ENCODE measurements at regions not wholly inside any gene's neighbourhood (a gene's known extent, or its start where the extent isn't known, plus 50 kb on each side); places are given as distances from the start of the nearest gene placed in this dataset.

DNA sequence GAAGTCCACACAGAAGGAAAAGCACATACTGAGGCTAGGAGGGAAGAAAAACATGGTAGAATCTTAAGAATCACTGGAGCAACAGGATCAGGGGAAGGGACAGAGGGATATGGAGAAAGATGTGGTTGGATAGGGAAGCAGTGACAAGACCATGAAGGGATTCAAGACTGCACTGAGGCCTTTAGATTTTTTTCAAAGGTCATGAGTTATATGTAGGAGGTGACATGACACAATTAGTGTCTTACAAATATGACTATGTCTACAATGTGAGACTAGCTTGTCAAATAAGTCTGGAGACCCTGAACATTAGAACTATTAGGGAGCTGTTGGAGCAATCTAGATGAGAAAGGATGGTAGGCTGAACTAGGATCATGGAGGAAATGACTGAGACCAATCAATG, 1130.3 kb upstream of the ZEB2 start:
- ATAC-seq, result no peak
- TF ChIP-seq, protein P1, sequence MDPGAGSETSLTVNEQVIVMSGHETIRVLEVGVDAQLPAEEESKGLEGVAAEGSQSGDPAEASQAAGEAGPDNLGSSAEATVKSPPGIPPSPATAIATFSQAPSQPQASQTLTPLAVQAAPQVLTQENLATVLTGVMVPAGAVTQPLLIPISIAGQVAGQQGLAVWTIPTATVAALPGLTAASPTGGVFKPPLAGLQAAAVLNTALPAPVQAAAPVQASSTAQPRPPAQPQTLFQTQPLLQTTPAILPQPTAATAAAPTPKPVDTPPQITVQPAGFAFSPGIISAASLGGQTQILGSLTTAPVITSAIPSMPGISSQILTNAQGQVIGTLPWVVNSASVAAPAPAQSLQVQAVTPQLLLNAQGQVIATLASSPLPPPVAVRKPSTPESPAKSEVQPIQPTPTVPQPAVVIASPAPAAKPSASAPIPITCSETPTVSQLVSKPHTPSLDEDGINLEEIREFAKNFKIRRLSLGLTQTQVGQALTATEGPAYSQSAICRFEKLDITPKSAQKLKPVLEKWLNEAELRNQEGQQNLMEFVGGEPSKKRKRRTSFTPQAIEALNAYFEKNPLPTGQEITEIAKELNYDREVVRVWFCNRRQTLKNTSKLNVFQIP (CRISPR knock-in tag; IDR thresholded peaks at IDR 0.05; ENCODE audit: borderline replicate concordance, low read depth), result no peak
- TF ChIP-seq PPARA (CRISPR knock-in tag; IDR thresholded peaks at IDR 0.05; ENCODE audit: borderline replicate concordance) (no peak), ZNF565 (CRISPR knock-in tag; conservative IDR thresholded peaks at IDR 0.05; ENCODE audit: low read depth) (no peak), GLIS3 (CRISPR knock-in tag; IDR thresholded peaks at IDR 0.05) (no peak), RARB (CRISPR knock-in tag; IDR thresholded peaks at IDR 0.05) (no peak), SNAI2 (CRISPR knock-in tag; IDR thresholded peaks at IDR 0.05) (no peak), BACH2 (CRISPR knock-in tag; IDR thresholded peaks at IDR 0.05; ENCODE audit: borderline replicate concordance) (no peak), TOX (CRISPR knock-in tag; IDR thresholded peaks at IDR 0.05; ENCODE audit: borderline replicate concordance) (no peak), CSDC2 (CRISPR knock-in tag; IDR thresholded peaks at IDR 0.05) (no peak), OSR1 (CRISPR knock-in tag; IDR thresholded peaks at IDR 0.05) (no peak)
- TF ChIP-seq, protein P2, sequence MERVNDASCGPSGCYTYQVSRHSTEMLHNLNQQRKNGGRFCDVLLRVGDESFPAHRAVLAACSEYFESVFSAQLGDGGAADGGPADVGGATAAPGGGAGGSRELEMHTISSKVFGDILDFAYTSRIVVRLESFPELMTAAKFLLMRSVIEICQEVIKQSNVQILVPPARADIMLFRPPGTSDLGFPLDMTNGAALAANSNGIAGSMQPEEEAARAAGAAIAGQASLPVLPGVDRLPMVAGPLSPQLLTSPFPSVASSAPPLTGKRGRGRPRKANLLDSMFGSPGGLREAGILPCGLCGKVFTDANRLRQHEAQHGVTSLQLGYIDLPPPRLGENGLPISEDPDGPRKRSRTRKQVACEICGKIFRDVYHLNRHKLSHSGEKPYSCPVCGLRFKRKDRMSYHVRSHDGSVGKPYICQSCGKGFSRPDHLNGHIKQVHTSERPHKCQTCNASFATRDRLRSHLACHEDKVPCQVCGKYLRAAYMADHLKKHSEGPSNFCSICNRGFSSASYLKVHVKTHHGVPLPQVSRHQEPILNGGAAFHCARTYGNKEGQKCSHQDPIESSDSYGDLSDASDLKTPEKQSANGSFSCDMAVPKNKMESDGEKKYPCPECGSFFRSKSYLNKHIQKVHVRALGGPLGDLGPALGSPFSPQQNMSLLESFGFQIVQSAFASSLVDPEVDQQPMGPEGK (CRISPR knock-in tag; IDR thresholded peaks at IDR 0.05; ENCODE audit: borderline replicate concordance), result no peak

DNA sequence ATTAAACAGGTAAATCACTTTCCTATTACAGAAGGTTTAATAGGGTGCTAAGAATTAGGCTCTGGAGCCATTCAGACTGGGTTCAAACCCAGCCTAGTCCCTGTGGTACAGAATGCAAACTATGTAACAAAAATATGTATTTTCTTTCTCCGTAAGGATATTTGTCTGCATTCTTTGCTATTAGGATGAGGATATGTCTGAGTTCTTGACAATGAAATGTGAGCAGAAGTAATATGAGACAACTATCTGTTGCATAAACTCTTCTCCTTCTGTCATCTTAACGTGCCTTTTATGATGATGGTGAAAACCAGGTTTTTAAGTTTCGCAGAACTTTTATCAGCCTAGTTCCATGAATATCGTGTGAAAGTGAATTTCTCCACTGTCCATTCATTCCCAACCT, 1129.1 kb upstream of the ZEB2 start:
- TF ChIP-seq ZC3H10 (CRISPR knock-in tag; IDR thresholded peaks at IDR 0.05), result no peak
- no peak for TF ChIP-seq ZNF565 (CRISPR knock-in tag; conservative IDR thresholded peaks at IDR 0.05; ENCODE audit: low read depth)
- no peak for TF ChIP-seq SNAI2 (CRISPR knock-in tag; IDR thresholded peaks at IDR 0.05)
- no peak for TF ChIP-seq CSDC2 (CRISPR knock-in tag; IDR thresholded peaks at IDR 0.05)
- no peak for TF ChIP-seq ZNF70 (CRISPR knock-in tag; IDR thresholded peaks at IDR 0.05)
- no peak for TF ChIP-seq BACH2 (CRISPR knock-in tag; IDR thresholded peaks at IDR 0.05; ENCODE audit: borderline replicate concordance)
- TF ChIP-seq ESRRG (CRISPR knock-in tag; IDR thresholded peaks at IDR 0.05), result no peak
- no peak for TF ChIP-seq ARNTL (CRISPR knock-in tag; IDR thresholded peaks at IDR 0.05; ENCODE audit: borderline replicate concordance, low read depth)
- no peak for TF ChIP-seq TCF4 (CRISPR knock-in tag; IDR thresholded peaks at IDR 0.05; ENCODE audit: borderline replicate concordance)
- TF ChIP-seq TOX (CRISPR knock-in tag; IDR thresholded peaks at IDR 0.05; ENCODE audit: borderline replicate concordance), result no peak
- no peak for TF ChIP-seq OSR1 (CRISPR knock-in tag; IDR thresholded peaks at IDR 0.05)
- TF ChIP-seq ZFP30 (CRISPR knock-in tag; IDR thresholded peaks at IDR 0.05), result no peak
- TF ChIP-seq, protein P1 (CRISPR knock-in tag; IDR thresholded peaks at IDR 0.05; ENCODE audit: borderline replicate concordance, low read depth), result no peak
- TF ChIP-seq CSRNP3 (CRISPR knock-in tag; IDR thresholded peaks at IDR 0.05), result no peak
- TF ChIP-seq GLIS3 (CRISPR knock-in tag; IDR thresholded peaks at IDR 0.05), result no peak
- ATAC-seq, result no peak

- ATAC-seq, result no peak
- TF ChIP-seq ZFP30 (CRISPR knock-in tag; IDR thresholded peaks at IDR 0.05) (no peak), CREB5 (CRISPR knock-in tag; IDR thresholded peaks at IDR 0.05; ENCODE audit: low read depth) (no peak), ISL1 (CRISPR knock-in tag; IDR thresholded peaks at IDR 0.05) (no peak), PPARA (CRISPR knock-in tag; IDR thresholded peaks at IDR 0.05; ENCODE audit: borderline replicate concordance) (no peak), CSDC2 (CRISPR knock-in tag; IDR thresholded peaks at IDR 0.05) (no peak), ZNF70 (CRISPR knock-in tag; IDR thresholded peaks at IDR 0.05) (no peak), ZC3H10 (CRISPR knock-in tag; IDR thresholded peaks at IDR 0.05) (no peak)
Measured at GRCh38 chr2:145644820-145645302, 1124.9 kb upstream of the ZEB2 start.

GRCh38 chr2:145638675-145639074, 1118.8 kb upstream of the ZEB2 start:
- ATAC-seq, result no peak
- no peak for TF ChIP-seq PPARA (CRISPR knock-in tag; IDR thresholded peaks at IDR 0.05; ENCODE audit: borderline replicate concordance)
- TF ChIP-seq, protein P2 (CRISPR knock-in tag; IDR thresholded peaks at IDR 0.05; ENCODE audit: borderline replicate concordance), result no peak
